ENCODE measurements at regions not wholly inside any gene's neighbourhood (a gene's known extent, or its start where the extent isn't known, plus 50 kb on each side); places are given as distances from the start of the nearest gene placed in this dataset.

DNA sequence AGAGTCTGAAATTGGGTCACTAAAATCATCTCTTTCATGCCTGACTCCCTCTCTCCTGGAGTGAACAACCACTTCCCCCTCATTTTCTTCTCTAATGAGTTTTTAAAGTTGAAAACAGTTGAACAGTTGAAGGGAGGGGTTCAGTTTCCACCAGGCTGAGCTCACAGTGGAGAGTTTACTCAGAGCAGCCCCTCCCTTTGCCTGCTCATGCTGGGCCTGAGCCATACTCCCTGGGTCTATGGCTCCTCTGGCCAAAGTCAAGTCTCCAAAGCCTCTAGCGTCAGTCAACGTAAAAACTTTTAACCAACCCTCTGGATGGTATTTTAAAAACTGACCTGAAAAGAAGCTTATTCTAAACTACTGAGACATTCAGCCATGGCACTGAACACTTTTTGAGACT lies 100.8 kb upstream of the RNPC3 start:
- intact Hi-C loops (cut with DNase I) = no loop called here
- 71 to 96% methylated on average over 2 of the region's 2 CpGs for WGBS, 2 donors

GRCh38 chr1:103416681-103417286 lies 108.7 kb upstream of the RNPC3 start:
- intact Hi-C loops (cut with DNase I) = no loop called here
- Histone ChIP-seq H3K9me3 (no peaks in the 10 kb centered on the region), H3K36me3 (no peaks in the 10 kb centered on the region), H3K27ac (no peak overlapping the region), H3K4me3 (no peak overlapping the region), H3K27me3 (no peaks in the 10 kb centered on the region), H3K4me1 (no peaks in the 10 kb centered on the region)
- TF ChIP-seq, protein P1, sequence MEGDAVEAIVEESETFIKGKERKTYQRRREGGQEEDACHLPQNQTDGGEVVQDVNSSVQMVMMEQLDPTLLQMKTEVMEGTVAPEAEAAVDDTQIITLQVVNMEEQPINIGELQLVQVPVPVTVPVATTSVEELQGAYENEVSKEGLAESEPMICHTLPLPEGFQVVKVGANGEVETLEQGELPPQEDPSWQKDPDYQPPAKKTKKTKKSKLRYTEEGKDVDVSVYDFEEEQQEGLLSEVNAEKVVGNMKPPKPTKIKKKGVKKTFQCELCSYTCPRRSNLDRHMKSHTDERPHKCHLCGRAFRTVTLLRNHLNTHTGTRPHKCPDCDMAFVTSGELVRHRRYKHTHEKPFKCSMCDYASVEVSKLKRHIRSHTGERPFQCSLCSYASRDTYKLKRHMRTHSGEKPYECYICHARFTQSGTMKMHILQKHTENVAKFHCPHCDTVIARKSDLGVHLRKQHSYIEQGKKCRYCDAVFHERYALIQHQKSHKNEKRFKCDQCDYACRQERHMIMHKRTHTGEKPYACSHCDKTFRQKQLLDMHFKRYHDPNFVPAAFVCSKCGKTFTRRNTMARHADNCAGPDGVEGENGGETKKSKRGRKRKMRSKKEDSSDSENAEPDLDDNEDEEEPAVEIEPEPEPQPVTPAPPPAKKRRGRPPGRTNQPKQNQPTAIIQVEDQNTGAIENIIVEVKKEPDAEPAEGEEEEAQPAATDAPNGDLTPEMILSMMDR (IDR thresholded peaks at IDR 0.05) = no peak
- TF ChIP-seq POLR2A (IDR thresholded peaks at IDR 0.05) = no peak
- 35 to 44% methylated on average over 1 of the region's 1 CpG for WGBS, 2 donors
- no peak for DNase-seq

More for the DNA sequence above, 100.8 kb upstream of the RNPC3 start:
- no peak overlapping the region for H3K4me3 ChIP-seq
- DNase-seq = no peak
- no peaks in the 10 kb centered on the region for H3K4me1 ChIP-seq
- no peaks in the 10 kb centered on the region for H3K9me3 ChIP-seq
- H3K27me3 ChIP-seq = no peaks in the 10 kb centered on the region
- H3K36me3 ChIP-seq = no peaks in the 10 kb centered on the region
- no peak for TF ChIP-seq POLR2A (IDR thresholded peaks at IDR 0.05)
- TF ChIP-seq, protein P1 (IDR thresholded peaks at IDR 0.05) = no peak
- no peak overlapping the region for H3K27ac ChIP-seq

GRCh38 chr1:103387898-103388297 lies 137.6 kb upstream of the RNPC3 start:
- TF ChIP-seq, protein P1 (IDR thresholded peaks at IDR 0.05) = no peak
- TF ChIP-seq POLR2A (IDR thresholded peaks at IDR 0.05) = no peak
- Histone ChIP-seq H3K4me3 (no peak overlapping the region), H3K36me3 (no peaks in the 10 kb centered on the region), H3K27me3 (no peaks in the 10 kb centered on the region), H3K9me3 (no peaks in the 10 kb centered on the region), H3K27ac (no peak overlapping the region), H3K4me1 (no peaks in the 10 kb centered on the region)
- intact Hi-C loops (cut with DNase I) = no loop called here
- no peak for DNase-seq
- 9 to 14% methylated on average over 1 of the region's 1 CpG for WGBS, 2 donors

- no peaks in the 10 kb centered on the region for H3K9me3 ChIP-seq
- intact Hi-C loops (cut with DNase I) = no loop called here
- H3K4me1 ChIP-seq = no peaks in the 10 kb centered on the region
- no peaks in the 10 kb centered on the region for H3K36me3 ChIP-seq
- WGBS, 2 donors = 75 to 79% methylated on average over 3 of the region's 3 CpGs
- H3K4me3 ChIP-seq = no peak overlapping the region
- no peak for DNase-seq
- TF ChIP-seq, protein P1 (IDR thresholded peaks at IDR 0.05) = no peak
- TF ChIP-seq POLR2A (IDR thresholded peaks at IDR 0.05) = no peak
- H3K27me3 ChIP-seq = no peaks in the 10 kb centered on the region
- H3K27ac ChIP-seq = no peak overlapping the region
These were observed 151.5 kb upstream of the RNPC3 start for GRCh38 chr1:103373991-103374390.

DNA sequence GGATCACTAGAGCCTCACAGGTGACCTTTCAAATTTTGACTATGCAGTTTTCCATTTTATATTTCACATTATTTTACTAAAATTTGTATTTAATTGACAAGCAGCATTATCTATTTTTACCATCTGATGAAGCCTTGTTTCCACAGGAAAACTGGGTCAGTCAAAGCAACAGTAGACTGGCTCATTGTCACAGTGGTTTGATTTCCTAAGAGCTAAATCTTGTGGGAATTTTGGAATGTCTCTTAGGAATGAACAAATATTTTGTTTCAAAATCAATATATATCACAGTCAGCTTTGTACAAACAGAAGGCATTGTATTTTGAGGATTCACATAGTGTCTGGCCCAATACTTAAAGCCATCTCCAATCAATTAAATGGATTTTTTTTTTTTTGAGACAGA lies 152.6 kb upstream of the RNPC3 start:
- intact Hi-C loops (cut with DNase I) = no loop called here
- Histone ChIP-seq H3K27ac (no peak overlapping the region), H3K4me1 (no peaks in the 10 kb centered on the region), H3K9me3 (no peaks in the 10 kb centered on the region), H3K4me3 (no peak overlapping the region), H3K36me3 (no peaks in the 10 kb centered on the region), H3K27me3 (no peaks in the 10 kb centered on the region)
- TF ChIP-seq POLR2A (IDR thresholded peaks at IDR 0.05) = no peak
- TF ChIP-seq, protein P1 (IDR thresholded peaks at IDR 0.05) = no peak
- no peak for DNase-seq
